HUES64 (cell line): ENCODE measurements at regions not wholly inside any gene's neighbourhood (a gene's known extent, or its start where the extent isn't known, plus 50 kb on each side); places are given as distances from the start of the nearest gene placed in this dataset.

Experiments used
- H3K27ac ChIP-seq: 2 replicates; pipeline ENCODE4 v1.7.0; 2013; ENCODE audit warnings: low read depth, low read length, inconsistent platforms
- H3K27me3 ChIP-seq: 2 replicates; pipeline ENCODE4 v1.6.1; 2013; ENCODE audit warnings: mild to moderate bottlenecking, low read length; ENCODE audit not compliant: insufficient read depth
- H3K36me3 ChIP-seq: 2 replicates; pipeline ENCODE4 v1.6.1; 2013; ENCODE audit warnings: mild to moderate bottlenecking, low read length; ENCODE audit not compliant: insufficient read depth
- H3K4me1 ChIP-seq: 2 replicates; pipeline ENCODE4 v1.6.1; 2013; ENCODE audit warnings: mild to moderate bottlenecking, low read length, moderate library complexity; ENCODE audit not compliant: insufficient read depth
- H3K4me3 ChIP-seq: 2 replicates; pipeline ENCODE4 v1.5.1; 2013; ENCODE audit warnings: mild to moderate bottlenecking, low read length, moderate library complexity
- H3K9ac ChIP-seq: 2 replicates; pipeline ENCODE4 v1.6.1; 2013; ENCODE audit warnings: mild to moderate bottlenecking, low read depth, low read length
- H3K9me3 ChIP-seq: 2 replicates; pipeline ENCODE4 v1.6.1; 2013; ENCODE audit warnings: low read depth, low read length; ENCODE audit not compliant: insufficient read depth
- whole genome bisulfite sequencing: fragments of 150-250, 120-280 bp; methylation state at CpG from one replicate; pipeline ENCODE4 v1.1.7; 2013; ENCODE audit warnings: missing lambda C conversion rate; 5-methylcytosine and 5-hydroxymethylcytosine counted together

DNA sequence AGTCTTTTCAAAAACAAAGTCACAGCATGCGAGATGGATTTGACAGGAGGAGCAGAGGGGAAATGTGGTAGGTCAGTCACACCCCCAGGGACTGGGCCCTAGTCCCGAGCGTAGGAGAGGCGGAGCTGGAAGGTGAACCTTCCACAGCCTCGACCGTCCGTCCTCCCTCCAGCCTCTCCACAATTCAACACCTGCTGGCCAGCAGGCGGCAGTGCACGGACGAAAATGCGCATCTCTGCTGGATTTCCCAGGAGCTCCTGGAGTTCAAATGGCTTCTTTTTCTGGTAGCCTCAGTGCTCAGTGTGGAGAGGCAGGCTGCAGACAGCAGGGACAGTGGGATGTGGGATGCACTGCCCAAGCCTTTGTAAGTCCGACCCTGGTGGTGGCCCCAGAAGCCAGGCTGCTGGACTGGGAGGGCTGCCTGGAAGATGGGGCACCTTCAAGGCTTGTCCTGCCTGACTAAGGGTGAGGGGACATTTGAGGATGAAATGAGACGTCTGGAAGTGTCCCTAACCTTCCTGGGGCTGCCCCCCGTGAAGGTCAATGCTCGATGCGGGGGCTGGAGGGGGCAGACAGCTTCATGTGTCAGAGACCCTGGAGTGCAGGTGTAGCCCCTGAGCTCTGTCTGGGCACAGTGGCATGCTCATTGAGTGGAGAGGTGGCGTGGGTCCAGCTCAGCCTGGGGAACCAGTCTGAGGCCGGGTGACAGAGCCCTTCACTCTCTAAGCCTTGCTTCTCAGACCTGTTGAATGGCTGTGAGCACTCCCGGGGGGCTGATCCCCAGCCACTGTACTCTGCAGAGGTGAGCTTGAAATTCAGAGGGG, 189.5 kb downstream of the TFCP2L1 start:
- WGBS = 37% methylated on average over 18 of the region's 19 CpGs
- Histone ChIP-seq H3K27me3 (no peaks in the 10 kb centered on the region), H3K9ac (no peak overlapping the region), H3K27ac (no peak overlapping the region), H3K4me3 (no peak overlapping the region), H3K36me3 (no peaks in the 10 kb centered on the region), H3K4me1 (no peaks in the 10 kb centered on the region), H3K9me3 (peaks cover 6% of the 10 kb centered on the region; the same call in 1 of the 2 replicates)

DNA sequence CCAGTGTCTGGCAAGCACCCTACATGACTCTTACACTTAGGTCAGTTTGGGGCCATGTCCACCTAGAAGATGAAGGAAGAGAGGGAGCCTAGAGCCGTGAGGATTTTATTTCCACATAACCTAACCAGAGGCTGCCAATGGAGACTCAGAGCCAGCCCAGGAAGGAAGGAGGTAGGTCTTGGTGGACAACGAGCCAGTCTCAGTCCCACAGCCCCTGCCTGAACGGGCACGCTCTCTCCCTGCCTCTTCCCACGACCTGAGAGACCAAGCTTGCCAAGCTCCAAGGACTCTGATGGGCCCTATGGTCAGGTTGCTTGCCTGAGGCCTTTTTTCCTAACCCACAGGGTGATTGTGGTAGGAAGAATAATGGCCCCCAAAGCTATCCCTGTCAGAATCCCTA, 188.4 kb downstream of the TFCP2L1 start:
- Histone ChIP-seq H3K4me3 (no peak overlapping the region), H3K36me3 (no peaks in the 10 kb centered on the region), H3K4me1 (no peaks in the 10 kb centered on the region), H3K9me3 (peaks cover 6% of the 10 kb centered on the region; the same call in 1 of the 2 replicates), H3K9ac (no peak overlapping the region), H3K27me3 (no peaks in the 10 kb centered on the region), H3K27ac (no peak overlapping the region)
- 92% methylated on average over 5 of the region's 5 CpGs for WGBS

- Histone ChIP-seq H3K9me3 (no peaks in the 10 kb centered on the region), H3K9ac (no peak overlapping the region), H3K27me3 (no peaks in the 10 kb centered on the region), H3K36me3 (no peaks in the 10 kb centered on the region), H3K4me3 (no peak overlapping the region), H3K27ac (no peak overlapping the region), H3K4me1 (no peaks in the 10 kb centered on the region)
- WGBS = 93% methylated on average over 7 of the region's 7 CpGs
These were observed 186.4 kb downstream of the TFCP2L1 start for GRCh38 chr2:121098556-121098955.

GRCh38 chr2:121099329-121100290, 185.4 kb downstream of the TFCP2L1 start:
- H3K27me3 ChIP-seq = no peaks in the 10 kb centered on the region
- H3K9ac ChIP-seq = no peak overlapping the region
- no peaks in the 10 kb centered on the region for H3K9me3 ChIP-seq
- H3K27ac ChIP-seq = no peak overlapping the region
- H3K36me3 ChIP-seq = no peaks in the 10 kb centered on the region
- 70% methylated on average over 6 of the region's 8 CpGs for WGBS
- H3K4me1 ChIP-seq = no peaks in the 10 kb centered on the region
- H3K4me3 ChIP-seq = no peak overlapping the region

DNA sequence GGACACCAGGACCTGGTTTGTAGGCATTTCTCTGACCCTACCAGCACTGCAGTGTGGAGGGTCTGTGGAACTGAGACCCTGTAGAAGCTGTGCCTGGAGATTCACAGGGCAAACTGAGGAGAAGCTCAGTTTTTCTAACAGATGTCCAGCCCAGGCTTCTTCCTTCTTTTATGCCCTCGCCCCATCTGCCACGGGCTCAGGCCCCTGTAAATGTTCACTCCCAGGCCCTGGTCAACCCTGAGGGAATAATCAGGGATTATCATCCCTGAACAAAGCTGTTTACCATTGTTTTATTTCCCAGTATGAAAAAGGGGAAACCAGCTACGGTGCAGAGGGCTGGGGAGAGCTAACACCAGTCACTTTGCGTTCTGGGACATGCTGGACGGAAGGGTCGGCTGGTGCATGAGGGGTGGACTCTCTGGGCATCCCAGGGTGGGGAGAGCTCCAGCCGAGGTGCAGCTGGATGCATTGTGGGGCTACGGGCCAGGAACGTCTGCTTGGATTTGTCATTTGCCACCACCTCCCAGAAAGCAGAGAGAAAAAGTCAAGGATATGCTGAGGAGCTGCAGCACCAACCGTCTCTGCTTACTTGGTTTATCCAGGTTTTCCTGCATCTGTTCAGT, 183.8 kb downstream of the TFCP2L1 start:
- H3K9me3 ChIP-seq = no peaks in the 10 kb centered on the region
- H3K27ac ChIP-seq = no peak overlapping the region
- no peak overlapping the region for H3K4me3 ChIP-seq
- WGBS = 88% methylated on average over 10 of the region's 10 CpGs
- H3K36me3 ChIP-seq = no peaks in the 10 kb centered on the region
- H3K9ac ChIP-seq = no peak overlapping the region
- no peaks in the 10 kb centered on the region for H3K27me3 ChIP-seq
- H3K4me1 ChIP-seq = no peaks in the 10 kb centered on the region

- H3K27ac ChIP-seq = no peak overlapping the region
- H3K36me3 ChIP-seq = no peaks in the 10 kb centered on the region
- WGBS = 100% methylated on average over 1 of the region's 2 CpGs
- no peaks in the 10 kb centered on the region for H3K9me3 ChIP-seq
- no peaks in the 10 kb centered on the region for H3K27me3 ChIP-seq
- H3K4me1 ChIP-seq = no peaks in the 10 kb centered on the region
- H3K9ac ChIP-seq = no peak overlapping the region
- H3K4me3 ChIP-seq = no peak overlapping the region
These were observed 182.1 kb downstream of the TFCP2L1 start for GRCh38 chr2:121102941-121103340.

DNA sequence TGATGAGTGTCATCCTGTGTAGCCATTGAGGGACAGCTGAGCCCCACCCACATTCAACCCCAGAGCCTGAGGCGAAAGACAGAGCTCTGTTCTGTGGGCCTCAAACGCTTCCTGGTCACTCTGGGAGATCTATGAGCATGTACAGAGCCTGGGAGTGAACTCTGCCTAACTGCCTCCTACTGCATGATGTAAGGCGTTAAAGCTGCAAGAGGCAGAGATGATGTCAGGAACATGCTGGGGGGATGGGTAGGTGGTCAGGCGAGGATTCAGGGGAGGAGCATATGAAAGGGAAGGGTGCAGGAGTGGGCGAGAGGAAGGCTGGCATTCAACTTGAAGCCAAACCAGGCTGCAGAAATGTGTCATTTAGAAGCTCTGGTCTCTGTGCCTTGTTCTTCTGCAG, 181.0 kb downstream of the TFCP2L1 start:
- H3K27me3 ChIP-seq = no peaks in the 10 kb centered on the region
- H3K36me3 ChIP-seq = no peaks in the 10 kb centered on the region
- H3K9ac ChIP-seq = no peak overlapping the region
- no peak overlapping the region for H3K4me3 ChIP-seq
- WGBS = 69% methylated on average over 5 of the region's 5 CpGs
- no peak overlapping the region for H3K27ac ChIP-seq
- H3K4me1 ChIP-seq = no peaks in the 10 kb centered on the region
- H3K9me3 ChIP-seq = no peaks in the 10 kb centered on the region

GRCh38 chr2:121104721-121105141, 180.3 kb downstream of the TFCP2L1 start:
- WGBS = 69% methylated on average over 10 of the region's 10 CpGs

DNA sequence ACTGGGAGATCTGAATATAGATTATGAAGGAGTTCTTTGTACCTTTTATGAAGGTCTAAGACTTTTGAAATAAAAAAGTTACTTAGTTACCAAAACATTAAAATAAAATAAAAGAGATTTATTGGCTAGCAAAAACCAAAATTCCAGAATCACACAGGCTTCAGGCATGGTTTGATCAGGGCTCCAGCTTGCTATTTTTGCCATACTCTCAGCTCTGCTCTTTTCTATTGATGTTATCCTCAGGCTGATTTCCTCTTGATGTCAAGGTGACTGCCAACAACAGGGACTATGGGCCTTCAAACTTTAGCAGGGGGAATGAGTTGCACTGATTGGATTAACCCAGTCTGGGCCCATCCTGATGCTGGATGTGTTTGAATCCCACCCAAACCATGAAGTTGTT, 174.1 kb downstream of the TFCP2L1 start:
- no peaks in the 10 kb centered on the region for H3K4me1 ChIP-seq
- no peaks in the 10 kb centered on the region for H3K36me3 ChIP-seq
- H3K9ac ChIP-seq = no peak overlapping the region
- H3K9me3 ChIP-seq = no peaks in the 10 kb centered on the region
- no peaks in the 10 kb centered on the region for H3K27me3 ChIP-seq
- no peak overlapping the region for H3K4me3 ChIP-seq
- no peak overlapping the region for H3K27ac ChIP-seq

More at GRCh38 chr2:121104721-121105141, 180.3 kb downstream of the TFCP2L1 start:
- Histone ChIP-seq H3K4me3 (no peak overlapping the region), H3K36me3 (no peaks in the 10 kb centered on the region), H3K27ac (no peak overlapping the region), H3K27me3 (no peaks in the 10 kb centered on the region), H3K9me3 (no peaks in the 10 kb centered on the region), H3K9ac (no peak overlapping the region), H3K4me1 (no peaks in the 10 kb centered on the region)

DNA sequence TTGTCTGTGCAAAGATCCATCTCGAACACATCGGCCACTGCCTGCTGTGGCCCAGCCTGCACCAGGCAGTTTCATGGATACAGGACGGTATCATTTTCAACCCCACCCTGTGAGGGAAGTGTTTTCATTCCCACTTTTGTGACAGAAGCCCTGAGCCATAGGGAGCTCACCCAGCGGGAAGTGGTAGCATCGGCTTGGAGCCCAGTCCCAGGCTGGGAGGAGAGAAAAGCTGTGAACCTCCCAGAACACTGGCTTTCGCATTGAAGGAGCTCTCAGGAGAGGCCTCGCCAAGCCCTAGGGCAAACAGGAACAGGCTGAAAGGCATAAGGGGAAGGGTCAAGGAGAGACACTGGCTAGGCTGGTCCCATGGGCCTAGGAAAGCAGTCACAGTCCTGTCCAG, 166.1 kb downstream of the TFCP2L1 start:
- WGBS = 91% methylated on average over 7 of the region's 7 CpGs
- Histone ChIP-seq H3K4me3 (no peak overlapping the region), H3K9me3 (no peaks in the 10 kb centered on the region), H3K36me3 (no peaks in the 10 kb centered on the region), H3K4me1 (no peaks in the 10 kb centered on the region), H3K27ac (no peak overlapping the region), H3K27me3 (no peaks in the 10 kb centered on the region), H3K9ac (no peak overlapping the region)

DNA sequence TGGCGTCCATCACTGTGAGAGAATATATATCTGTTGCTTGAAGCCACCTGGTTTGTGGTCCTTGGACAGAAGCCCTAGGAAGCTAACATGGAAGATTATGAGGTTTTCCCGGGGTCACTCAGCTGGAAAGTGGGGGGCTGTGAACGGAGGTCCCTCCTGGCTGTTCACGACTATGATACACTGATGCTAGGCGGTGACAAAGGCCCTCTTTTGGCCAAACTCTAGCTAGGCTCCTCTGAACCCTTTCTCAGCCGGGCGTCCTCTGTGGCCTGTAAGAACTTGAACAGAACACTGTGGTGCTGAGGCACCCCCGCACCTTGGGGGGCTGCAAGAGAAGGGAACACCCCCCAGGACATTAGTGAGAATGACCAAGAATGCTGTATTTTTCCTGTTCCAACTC, 164.6 kb downstream of the TFCP2L1 start:
- Histone ChIP-seq H3K4me1 (no peaks in the 10 kb centered on the region), H3K36me3 (no peaks in the 10 kb centered on the region), H3K9me3 (no peaks in the 10 kb centered on the region), H3K4me3 (no peak overlapping the region), H3K27me3 (no peaks in the 10 kb centered on the region), H3K9ac (no peak overlapping the region), H3K27ac (no peak overlapping the region)
- 93% methylated on average over 8 of the region's 8 CpGs for WGBS
